GM18505 (cell line): ENCODE measurements at regions not wholly inside any gene's neighbourhood (a gene's known extent, or its start where the extent isn't known, plus 50 kb on each side); places are given as distances from the start of the nearest gene placed in this dataset.

Experiments
- ATAC-seq: cut with Tn5 transposase; IDR thresholded peaks from one replicate; pipeline ENCODE4 v1.9.1; 2021; ENCODE audit not compliant: unreplicated experiment
- POLR2A ChIP-seq: IDR thresholded peaks from 4 replicates; pipeline ENCODE4 v1.6.1; 2011; ENCODE audit warnings: borderline replicate concordance; ENCODE audit not compliant: insufficient read depth, insufficient read length; ENCODE audit errors: extremely low read depth

GRCh38 chr5:109484597-109484996 is 74.8 kb upstream of the PJA2 start:
- TF ChIP-seq POLR2A = no peak
- no peak for ATAC-seq

- no peak for TF ChIP-seq POLR2A
- ATAC-seq = no peak
Observed at GRCh38 chr5:109483395-109483971, 73.7 kb upstream of the PJA2 start.

- ATAC-seq = no peak
Observed at GRCh38 chr5:109482748-109483147, 73.0 kb upstream of the PJA2 start.

GRCh38 chr5:109479260-109479860 is 69.6 kb upstream of the PJA2 start:
- ATAC-seq = no peak
- no peak for TF ChIP-seq POLR2A

More at GRCh38 chr5:109482748-109483147, 73.0 kb upstream of the PJA2 start:
- TF ChIP-seq POLR2A = no peak

GRCh38 chr5:109478830-109479229 is 69.1 kb upstream of the PJA2 start:
- ATAC-seq = no peak
- no peak for TF ChIP-seq POLR2A

GRCh38 chr5:109476292-109476691 is 66.5 kb upstream of the PJA2 start:
- no peak for ATAC-seq
- TF ChIP-seq POLR2A = no peak

GRCh38 chr5:109469896-109470662 is 60.3 kb upstream of the PJA2 start:
- no peak for TF ChIP-seq POLR2A
- ATAC-seq = no peak

GRCh38 chr5:109468737-109469420 is 59.1 kb upstream of the PJA2 start:
- no peak for TF ChIP-seq POLR2A
- ATAC-seq = peak; percentile 98

GRCh38 chr5:109468288-109468676 is 58.5 kb upstream of the PJA2 start:
- no peak for ATAC-seq
- no peak for TF ChIP-seq POLR2A

GRCh38 chr5:109467058-109467457 is 57.3 kb upstream of the PJA2 start:
- no peak for TF ChIP-seq POLR2A

More at GRCh38 chr5:109467058-109467457, 57.3 kb upstream of the PJA2 start:
- ATAC-seq = no peak
